Natural killer cell (primary cell): ENCODE measurements at regions not wholly inside any gene's neighbourhood (a gene's known extent, or its start where the extent isn't known, plus 50 kb on each side); places are given as distances from the start of the nearest gene placed in this dataset.
A peak's percentile ranks its signal among the peaks of the same experiment; 100 is the strongest.

ENCODE experiments used
- ATAC-seq, 3 donors: fragments of 150-1000 bp in 2 of 3; fragments of 200-7000 bp in 1 of 3; cut with Tn5 transposase; 1 replicate in 1 of 3; 2 replicates in 2 of 3; pipeline ENCODE4 v1.10.0; 2021; ENCODE audit warnings: mild to moderate bottlenecking in 2 of 3, moderate library complexity in 2 of 3
- DNase-seq, 2 donors: peaks; one replicate each; pipeline versions ENCODE4 v3.0.0 to v3.0.0-alpha.2; 2013 to 2021; ENCODE audit warnings: mixed read lengths in 1 of 2
- H3K27ac ChIP-seq: one replicate; pipeline ENCODE4 v1.5.1; 2013; ENCODE audit warnings: mild to moderate bottlenecking, low read length
- H3K27me3 ChIP-seq: one replicate; pipeline ENCODE4 v1.6.1; 2013; ENCODE audit warnings: low read length; ENCODE audit not compliant: control insufficient read depth, insufficient read depth
- H3K36me3 ChIP-seq: one replicate; pipeline ENCODE4 v1.6.1; 2013; ENCODE audit warnings: low read length; ENCODE audit not compliant: control insufficient read depth, insufficient read depth
- H3K4me1 ChIP-seq: one replicate; pipeline ENCODE4 v1.6.1; 2013; ENCODE audit warnings: low read length; ENCODE audit not compliant: control insufficient read depth, insufficient read depth
- H3K4me3 ChIP-seq: one replicate; pipeline ENCODE4 v1.5.1; 2013; ENCODE audit warnings: low read length
- H3K9me3 ChIP-seq: one replicate; pipeline ENCODE4 v1.6.1; 2013; ENCODE audit warnings: low read length; ENCODE audit not compliant: control insufficient read depth, insufficient read depth
- H3K27ac Mint-ChIP-seq, 2 donors: one replicate each; pipeline ENCODE4 v1.8.0; 2022; ENCODE audit warnings: mild to moderate bottlenecking in 2 of 2, mixed read lengths in 2 of 2, moderate library complexity in 1 of 2
- H3K27me3 Mint-ChIP-seq, 2 donors: one replicate each; pipeline ENCODE4 v1.8.0; 2022; ENCODE audit warnings: low read depth in 2 of 2, mixed read lengths in 2 of 2
- H3K36me3 Mint-ChIP-seq: one replicate; pipeline ENCODE4 v1.8.0; 2022; ENCODE audit warnings: mixed read lengths
- H3K4me1 Mint-ChIP-seq, 2 donors: one replicate each; pipeline ENCODE4 v1.8.0; 2022; ENCODE audit warnings: mixed read lengths in 2 of 2
- H3K4me3 Mint-ChIP-seq: one replicate; pipeline ENCODE4 v1.8.0; 2022; ENCODE audit warnings: mild to moderate bottlenecking, moderate library complexity, mixed read lengths
- H3K9me3 Mint-ChIP-seq, 2 donors: one replicate each; pipeline ENCODE4 v1.8.0; 2022; ENCODE audit warnings: mixed read lengths in 2 of 2
- CTCF ChIP-seq: fragments of 200-600 bp; IDR thresholded peaks from one replicate; pipeline ENCODE4 v1.8.0; 2022; ENCODE audit warnings: antibody characterized with exemption
- WGBS: methylation state at CpG from one replicate; pipeline ENCODE4 v1.1.7; 2013; ENCODE audit warnings: missing lambda C conversion rate; ENCODE audit not compliant: insufficient coverage; 5-methylcytosine and 5-hydroxymethylcytosine counted together
- intact Hi-C: fragments of 100-400 bp; cut with micrococcal nuclease; formaldehyde crosslinking; loops from one replicate; pipeline ENCODE4 v1.14.2; 2022

DNA sequence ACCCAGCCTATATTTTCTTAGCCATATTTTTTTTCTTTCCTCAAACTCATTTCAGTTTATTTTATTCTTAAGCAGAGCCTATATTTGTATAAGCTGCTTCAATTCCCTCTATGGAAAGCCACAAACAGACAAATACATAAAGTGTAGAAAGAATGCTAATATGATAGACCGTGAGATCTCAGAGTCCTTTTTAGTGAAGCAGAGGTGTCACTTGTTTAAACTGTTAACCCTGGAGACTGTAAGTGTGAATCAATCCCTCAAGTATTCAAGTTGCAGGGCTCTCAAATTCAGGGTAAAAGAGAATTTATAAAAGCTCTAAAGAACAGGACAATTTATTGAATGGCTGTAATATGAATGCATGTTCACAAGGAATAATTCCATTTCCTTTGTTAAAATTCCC, 72.2 kb upstream of the BHLHE40 start:
- Histone ChIP-seq H3K9me3 (no peaks in the 10 kb centered on the region), H3K27me3 (no peaks in the 10 kb centered on the region), H3K36me3 (no peaks in the 10 kb centered on the region), H3K27ac (peak overlapping the region; percentile 28), H3K4me1 (peaks cover 35% of the 10 kb centered on the region), H3K4me3 (no peak overlapping the region)
- H3K9me3 Mint-ChIP-seq = no peaks in the 10 kb centered on the region
- H3K27me3 Mint-ChIP-seq = no peaks in the 10 kb centered on the region
- 63% methylated on average over 1 of the region's 1 CpG for WGBS
- ATAC-seq (peak; percentile 59 to 82 (median 76)), DNase-seq (no peak)
- H3K36me3 Mint-ChIP-seq = no peaks in the 10 kb centered on the region
- intact Hi-C loops = loop anchor here (1.0 to 5.0 kb wide), 5 partner anchors 18 to 185 kb away; no protein-coding TSS in a partner anchor
- H3K4me3 Mint-ChIP-seq = peak overlapping the region; percentile 85
- peaks cover 52 to 65% of the 10 kb centered on the region in 2 donors for H3K4me1 Mint-ChIP-seq
- TF ChIP-seq CTCF = no peak
- peak overlapping the region; percentile 90 to 95 for H3K27ac Mint-ChIP-seq

DNA sequence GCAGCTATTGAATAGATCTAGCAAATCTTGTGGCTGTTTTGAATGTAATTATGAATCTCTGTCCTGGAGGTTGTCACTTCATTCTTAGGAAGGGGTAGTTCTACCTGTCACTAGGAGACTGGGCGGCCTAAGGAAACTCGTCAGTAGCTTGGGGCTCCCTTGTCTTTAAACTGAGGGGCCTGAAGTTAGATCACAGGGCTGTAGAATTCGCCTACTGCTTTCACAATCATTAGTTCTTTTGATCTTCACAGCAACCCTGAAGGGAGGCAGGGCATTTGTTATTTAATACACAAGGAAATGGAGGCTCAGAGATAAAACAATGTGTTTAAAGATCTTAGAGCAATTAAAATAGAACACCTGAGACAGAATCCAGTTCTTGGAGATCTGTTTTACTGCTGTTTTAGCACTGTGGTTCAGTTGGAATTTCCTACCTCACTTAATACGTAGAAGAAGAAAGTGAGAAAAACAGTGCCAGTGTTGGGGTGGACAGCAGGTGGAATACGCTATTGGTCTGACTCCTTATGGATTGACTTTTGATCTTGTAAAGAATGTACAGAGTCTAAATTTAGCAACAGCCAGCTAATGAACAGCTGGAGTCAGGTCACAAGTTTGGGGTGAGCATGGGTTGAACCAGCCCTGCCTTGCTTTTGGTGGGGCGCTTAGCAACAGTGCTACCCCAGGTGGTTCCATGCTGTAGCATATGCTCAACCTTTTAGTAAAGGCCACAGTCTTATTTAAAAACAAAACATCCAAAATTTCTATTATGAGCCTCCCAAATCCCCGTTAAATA, 71.4 kb upstream of the BHLHE40 start:
- Mint-ChIP-seq H3K4me1 (peaks cover 52 to 65% of the 10 kb centered on the region in 2 donors), H3K27ac (peak overlapping the region; percentile 90 to 95), H3K9me3 (no peaks in the 10 kb centered on the region), H3K27me3 (no peaks in the 10 kb centered on the region), H3K36me3 (no peaks in the 10 kb centered on the region), H3K4me3 (peak overlapping the region; percentile 85)
- H3K27ac ChIP-seq = peak overlapping the region; percentile 28
- no peaks in the 10 kb centered on the region for H3K27me3 ChIP-seq
- intact Hi-C loops = loop anchor here (1.0 to 5.0 kb wide), 6 partner anchors 19 to 186 kb away; no protein-coding TSS in a partner anchor
- WGBS = 89% methylated on average over 6 of the region's 7 CpGs
- TF ChIP-seq CTCF = no peak
- H3K4me1 ChIP-seq = peaks cover 35% of the 10 kb centered on the region
- H3K36me3 ChIP-seq = no peaks in the 10 kb centered on the region
- H3K9me3 ChIP-seq = no peaks in the 10 kb centered on the region
- no peak overlapping the region for H3K4me3 ChIP-seq
- ATAC-seq (peak; percentile 45 to 66 (median 46)), DNase-seq (peak; percentile 27 to 41)

DNA sequence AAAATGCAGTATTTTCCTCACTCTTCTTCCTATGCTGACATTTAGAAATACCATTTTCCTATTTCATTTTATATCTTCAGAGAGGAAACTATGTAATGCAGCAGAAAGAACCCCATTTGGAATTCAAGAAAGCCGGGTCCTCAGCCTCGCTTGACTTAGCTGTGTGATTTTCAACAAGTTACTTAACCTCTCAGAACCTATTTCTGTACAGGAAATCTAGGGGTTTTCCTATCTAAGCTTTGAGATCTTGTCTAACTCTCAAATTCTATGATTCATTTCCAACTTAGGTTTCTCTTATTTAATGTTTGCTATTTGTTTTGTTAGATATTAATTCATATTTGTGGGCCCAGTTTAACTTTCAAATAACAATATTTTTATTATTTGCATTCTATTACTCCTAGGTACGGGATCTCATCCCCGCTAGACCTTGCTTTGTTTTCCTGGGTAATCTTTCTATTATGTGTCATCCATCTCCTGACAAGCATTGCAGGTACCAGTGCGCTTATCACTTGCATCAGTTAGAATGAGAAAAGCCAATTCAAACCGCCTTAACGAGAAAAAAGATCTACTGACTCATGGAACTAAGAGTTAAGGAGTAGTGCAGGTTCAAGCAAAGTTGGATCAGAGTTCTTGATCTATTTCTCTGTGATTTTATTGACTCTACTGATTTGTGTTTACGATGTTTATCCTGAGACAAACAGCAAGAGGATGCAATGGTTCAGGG, 70.6 kb upstream of the BHLHE40 start:
- intact Hi-C loops = loop anchor here (1.0 to 5.0 kb wide), 4 partner anchors 58 to 186 kb away; no protein-coding TSS in a partner anchor
- DNase-seq (peak in 1 of 2 donors; percentile 48), ATAC-seq (peak in 2 of 3 donors; percentile 52 to 53)
- Histone ChIP-seq H3K4me1 (peaks cover 35% of the 10 kb centered on the region), H3K27ac (peak overlapping the region; percentile 13), H3K27me3 (no peaks in the 10 kb centered on the region), H3K9me3 (peaks cover 3% of the 10 kb centered on the region), H3K4me3 (no peak overlapping the region), H3K36me3 (no peaks in the 10 kb centered on the region)
- TF ChIP-seq CTCF = no peak
- peak overlapping the region; percentile 90 to 95 for H3K27ac Mint-ChIP-seq
- H3K9me3 Mint-ChIP-seq = no peaks in the 10 kb centered on the region
- 81% methylated on average over 8 of the region's 8 CpGs for WGBS
- H3K36me3 Mint-ChIP-seq = peaks cover 2% of the 10 kb centered on the region
- peaks cover 52 to 63% of the 10 kb centered on the region in 2 donors for H3K4me1 Mint-ChIP-seq
- H3K4me3 Mint-ChIP-seq = peak overlapping the region; percentile 85
- no peaks in the 10 kb centered on the region for H3K27me3 Mint-ChIP-seq
